Testis (tissue), 2 donors: ENCODE measurements at regions not wholly inside any gene's neighbourhood (a gene's known extent, or its start where the extent isn't known, plus 50 kb on each side); places are given as distances from the start of the nearest gene placed in this dataset.

ENCODE experiments used
- POLR2A ChIP-seq: fragments of 450-650 bp; IDR thresholded peaks from one replicate; pipeline ENCODE4 v1.6.1; 2017; ENCODE audit warnings: antibody characterized with exemption, mild to moderate bottlenecking, moderate library complexity
- TF ChIP-seq, protein P1 (sequence below), 3 experiments: fragments of 450-650 bp in 2 of 3; fragments of 200-600 bp in 1 of 3; sonication (generic) in 1 of 3; IDR thresholded peaks; one replicate each; pipeline ENCODE4 v1.5.1; 2016 to 2019; ENCODE audit warnings: antibody characterized with exemption in 3 of 3, mild to moderate bottlenecking in 2 of 3, moderate library complexity in 1 of 3

DNA sequence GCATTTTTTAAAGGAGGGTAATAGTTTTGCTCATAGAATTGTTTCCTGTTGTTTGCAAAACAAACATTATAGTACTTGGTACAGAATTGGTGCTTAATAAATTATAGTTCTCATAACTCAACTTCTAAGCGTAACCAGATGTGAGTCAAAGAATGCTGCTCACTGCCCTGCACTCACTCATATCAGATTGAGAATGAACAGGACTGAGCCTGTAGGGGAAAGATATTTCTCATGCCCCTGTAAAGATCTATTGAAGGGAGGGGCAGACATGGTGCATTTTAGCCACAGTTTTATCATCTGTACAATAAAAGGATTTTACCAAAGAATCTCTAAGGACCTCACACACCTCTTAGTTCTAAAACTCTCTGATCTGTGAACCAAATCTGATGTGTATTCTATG is 358.5 kb downstream of the SEC16B start:
- TF ChIP-seq, protein P1, sequence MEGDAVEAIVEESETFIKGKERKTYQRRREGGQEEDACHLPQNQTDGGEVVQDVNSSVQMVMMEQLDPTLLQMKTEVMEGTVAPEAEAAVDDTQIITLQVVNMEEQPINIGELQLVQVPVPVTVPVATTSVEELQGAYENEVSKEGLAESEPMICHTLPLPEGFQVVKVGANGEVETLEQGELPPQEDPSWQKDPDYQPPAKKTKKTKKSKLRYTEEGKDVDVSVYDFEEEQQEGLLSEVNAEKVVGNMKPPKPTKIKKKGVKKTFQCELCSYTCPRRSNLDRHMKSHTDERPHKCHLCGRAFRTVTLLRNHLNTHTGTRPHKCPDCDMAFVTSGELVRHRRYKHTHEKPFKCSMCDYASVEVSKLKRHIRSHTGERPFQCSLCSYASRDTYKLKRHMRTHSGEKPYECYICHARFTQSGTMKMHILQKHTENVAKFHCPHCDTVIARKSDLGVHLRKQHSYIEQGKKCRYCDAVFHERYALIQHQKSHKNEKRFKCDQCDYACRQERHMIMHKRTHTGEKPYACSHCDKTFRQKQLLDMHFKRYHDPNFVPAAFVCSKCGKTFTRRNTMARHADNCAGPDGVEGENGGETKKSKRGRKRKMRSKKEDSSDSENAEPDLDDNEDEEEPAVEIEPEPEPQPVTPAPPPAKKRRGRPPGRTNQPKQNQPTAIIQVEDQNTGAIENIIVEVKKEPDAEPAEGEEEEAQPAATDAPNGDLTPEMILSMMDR (IDR thresholded peaks at IDR 0.05): no peak
- no peak for TF ChIP-seq POLR2A
